Neural crest cell (in vitro differentiated cells): ENCODE measurements at regions not wholly inside any gene's neighbourhood (a gene's known extent, or its start where the extent isn't known, plus 50 kb on each side); places are given as distances from the start of the nearest gene placed in this dataset.
A peak's percentile ranks its signal among the peaks of the same experiment; 100 is the strongest.

Source experiments
- DNase-seq: peaks from one replicate; pipeline ENCODE4 v3.0.0; 2021; ENCODE audit warnings: low read depth, mixed read lengths, low spot score
- H3K27ac Mint-ChIP-seq: one replicate; pipeline ENCODE4 v1.8.0; 2021; ENCODE audit warnings: mild to moderate bottlenecking, mixed read lengths; ENCODE audit not compliant: unreplicated experiment
- H3K27me3 Mint-ChIP-seq: 2 replicates; pipeline ENCODE4 v1.8.0; 2021; ENCODE audit warnings: low read depth, mild to moderate bottlenecking, mixed read lengths
- H3K36me3 Mint-ChIP-seq: 2 replicates; pipeline ENCODE4 v1.8.0; 2021; ENCODE audit warnings: low read depth, mild to moderate bottlenecking, mixed read lengths
- H3K4me1 Mint-ChIP-seq: 2 replicates; pipeline ENCODE4 v1.8.0; 2021; ENCODE audit warnings: mixed read lengths
- H3K4me3 Mint-ChIP-seq: one replicate; pipeline ENCODE4 v1.8.0; 2021; ENCODE audit warnings: mild to moderate bottlenecking, mixed read lengths
- H3K9me3 Mint-ChIP-seq: 2 replicates; pipeline ENCODE4 v1.8.0; 2021; ENCODE audit warnings: mixed read lengths
- TF ChIP-seq, protein P1 (sequence below): fragments of 200-600 bp; sonication (generic); conservative IDR thresholded peaks from 2 replicates; pipeline ENCODE4 v1.5.0; 2021; ENCODE audit warnings: antibody characterized with exemption, mild to moderate bottlenecking

DNA sequence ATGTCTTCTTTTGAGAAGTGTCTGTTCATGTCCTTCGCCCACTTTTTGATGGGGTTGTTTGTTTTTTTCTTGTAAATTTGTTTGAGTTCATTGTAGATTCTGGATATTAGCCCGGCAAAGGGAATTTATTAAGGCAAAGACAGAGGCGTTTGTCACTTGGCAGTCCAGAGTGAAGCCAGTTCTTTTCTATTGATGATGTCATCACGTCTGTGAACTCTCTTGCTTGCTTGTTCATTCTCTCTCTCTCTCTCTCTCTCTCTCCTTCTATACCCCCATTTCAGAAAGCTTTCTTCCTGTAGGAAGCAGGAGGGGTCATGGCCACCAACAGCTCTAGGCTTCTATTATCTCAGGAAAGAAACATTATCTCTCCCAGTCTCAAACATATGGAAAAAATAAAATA lies 291.3 kb downstream of the OMA1 start:
- H3K27ac Mint-ChIP-seq = no peak overlapping the region

DNA sequence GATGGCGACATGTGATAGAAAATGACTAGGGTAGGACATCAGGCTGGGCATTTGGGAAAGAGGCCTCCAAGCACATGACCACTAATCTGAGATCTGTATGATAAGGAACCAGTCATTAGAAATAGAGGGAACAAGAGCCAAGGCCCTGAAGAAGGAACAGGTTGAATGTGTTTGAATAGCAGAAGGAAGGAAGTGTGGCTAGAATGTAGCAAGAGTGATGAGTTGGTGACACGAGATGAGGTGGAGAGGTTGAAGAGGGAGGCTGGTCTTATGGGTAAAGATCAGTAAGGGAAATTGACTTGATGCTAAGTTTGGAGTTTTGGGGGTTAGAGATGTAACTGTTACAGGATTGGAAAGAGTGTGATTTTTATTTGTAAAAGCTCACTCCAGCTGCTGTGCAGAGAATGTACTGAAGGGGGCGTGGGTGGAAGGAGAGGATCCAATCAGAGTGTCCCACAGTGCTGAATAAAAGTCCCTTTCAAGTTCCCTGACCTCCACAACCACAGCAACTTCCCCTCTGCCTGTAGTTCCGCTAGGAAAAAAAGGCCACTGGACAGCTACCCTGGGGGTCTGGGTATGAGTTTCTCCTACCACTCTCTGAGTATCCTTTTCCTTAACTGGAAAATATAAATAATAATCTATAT lies 295.0 kb downstream of the OMA1 start:
- peaks cover 16% of the 10 kb centered on the region for H3K27me3 Mint-ChIP-seq
- TF ChIP-seq, protein P1, sequence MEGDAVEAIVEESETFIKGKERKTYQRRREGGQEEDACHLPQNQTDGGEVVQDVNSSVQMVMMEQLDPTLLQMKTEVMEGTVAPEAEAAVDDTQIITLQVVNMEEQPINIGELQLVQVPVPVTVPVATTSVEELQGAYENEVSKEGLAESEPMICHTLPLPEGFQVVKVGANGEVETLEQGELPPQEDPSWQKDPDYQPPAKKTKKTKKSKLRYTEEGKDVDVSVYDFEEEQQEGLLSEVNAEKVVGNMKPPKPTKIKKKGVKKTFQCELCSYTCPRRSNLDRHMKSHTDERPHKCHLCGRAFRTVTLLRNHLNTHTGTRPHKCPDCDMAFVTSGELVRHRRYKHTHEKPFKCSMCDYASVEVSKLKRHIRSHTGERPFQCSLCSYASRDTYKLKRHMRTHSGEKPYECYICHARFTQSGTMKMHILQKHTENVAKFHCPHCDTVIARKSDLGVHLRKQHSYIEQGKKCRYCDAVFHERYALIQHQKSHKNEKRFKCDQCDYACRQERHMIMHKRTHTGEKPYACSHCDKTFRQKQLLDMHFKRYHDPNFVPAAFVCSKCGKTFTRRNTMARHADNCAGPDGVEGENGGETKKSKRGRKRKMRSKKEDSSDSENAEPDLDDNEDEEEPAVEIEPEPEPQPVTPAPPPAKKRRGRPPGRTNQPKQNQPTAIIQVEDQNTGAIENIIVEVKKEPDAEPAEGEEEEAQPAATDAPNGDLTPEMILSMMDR = peak; percentile 58
- peak overlapping the region; percentile 85 for H3K4me3 Mint-ChIP-seq
- DNase-seq = peak; percentile 66
- H3K9me3 Mint-ChIP-seq = no peaks in the 10 kb centered on the region
- H3K27ac Mint-ChIP-seq = no peak overlapping the region
- H3K4me1 Mint-ChIP-seq = peaks cover 35% of the 10 kb centered on the region
- H3K36me3 Mint-ChIP-seq = no peaks in the 10 kb centered on the region

More for the DNA sequence above, 291.3 kb downstream of the OMA1 start:
- H3K4me3 Mint-ChIP-seq = no peak overlapping the region
- peaks cover 1% of the 10 kb centered on the region for H3K27me3 Mint-ChIP-seq
- H3K9me3 Mint-ChIP-seq = no peaks in the 10 kb centered on the region
- TF ChIP-seq, protein P1 = no peak
- H3K4me1 Mint-ChIP-seq = peaks cover 21% of the 10 kb centered on the region
- no peaks in the 10 kb centered on the region for H3K36me3 Mint-ChIP-seq
- no peak for DNase-seq

DNA sequence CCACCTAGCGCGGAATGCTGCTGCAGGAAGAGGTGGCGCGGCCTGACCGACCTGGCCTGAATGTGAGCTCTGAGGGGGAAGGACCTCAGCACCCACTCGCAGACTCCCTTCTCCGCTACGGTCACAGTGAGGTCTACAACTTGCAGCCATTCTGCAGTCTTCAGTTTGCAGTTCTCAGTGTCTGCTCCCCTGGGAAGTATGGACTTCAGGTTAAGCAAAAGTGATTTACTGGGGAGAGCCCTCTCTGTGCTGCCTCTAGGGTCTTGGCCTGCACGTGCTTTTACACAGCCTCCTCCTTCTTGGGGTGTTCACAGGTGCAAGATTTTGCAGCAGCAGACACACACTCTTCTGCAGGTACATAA lies 296.0 kb downstream of the OMA1 start:
- no peak for DNase-seq
- Mint-ChIP-seq H3K27me3 (peaks cover 19% of the 10 kb centered on the region), H3K27ac (no peak overlapping the region), H3K9me3 (no peaks in the 10 kb centered on the region), H3K4me3 (peak overlapping the region; percentile 99), H3K4me1 (peaks cover 38% of the 10 kb centered on the region), H3K36me3 (no peaks in the 10 kb centered on the region)
- TF ChIP-seq, protein P1 = no peak

DNA sequence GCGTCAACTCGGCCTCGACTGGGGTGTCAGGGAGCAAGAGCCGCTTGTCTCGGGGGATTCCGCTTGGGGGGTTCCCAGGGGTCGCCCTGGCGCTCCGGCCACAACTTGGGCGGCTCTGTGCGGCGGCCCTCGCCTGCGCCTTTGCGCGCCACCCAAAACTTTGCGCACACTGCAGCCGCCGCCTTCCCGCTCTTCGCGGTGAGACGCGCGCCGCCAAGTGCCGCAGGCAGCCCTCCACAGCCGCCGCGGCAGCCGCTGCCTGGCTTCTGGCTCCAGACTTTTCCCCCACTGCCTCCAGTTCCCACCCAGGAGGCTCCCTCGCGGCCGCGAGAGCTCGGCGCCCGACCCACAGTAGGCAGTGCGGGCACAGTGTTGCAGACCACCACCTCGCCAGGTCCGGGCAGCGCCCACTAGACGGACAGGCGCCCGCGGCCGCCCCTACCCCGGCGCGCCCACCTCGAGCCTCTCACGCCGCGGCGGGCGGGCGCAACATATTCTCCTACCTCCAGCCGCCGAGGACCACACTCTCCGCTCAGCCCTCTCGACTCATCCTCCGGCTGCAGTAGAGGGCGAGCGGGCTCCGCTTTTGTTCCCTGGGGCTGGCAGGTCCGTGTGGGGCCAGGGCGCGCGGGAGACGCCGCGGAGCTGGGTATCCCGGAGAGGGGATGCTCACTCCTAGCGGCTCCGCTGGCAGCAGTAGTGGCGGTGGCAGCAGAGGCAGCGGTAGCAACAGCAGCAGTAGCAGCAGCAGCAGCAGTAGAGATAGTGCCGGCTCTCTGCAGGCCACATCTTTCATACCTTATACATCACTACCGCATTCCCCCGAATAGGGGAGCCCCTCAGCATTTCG lies 296.6 kb downstream of the OMA1 start:
- H3K9me3 Mint-ChIP-seq = no peaks in the 10 kb centered on the region
- H3K4me1 Mint-ChIP-seq = peaks cover 38% of the 10 kb centered on the region
- no peak overlapping the region for H3K27ac Mint-ChIP-seq
- H3K36me3 Mint-ChIP-seq = no peaks in the 10 kb centered on the region
- peak overlapping the region; percentile 99 for H3K4me3 Mint-ChIP-seq
- TF ChIP-seq, protein P1 = no peak
- H3K27me3 Mint-ChIP-seq = peaks cover 19% of the 10 kb centered on the region
- peak; percentile 57 for DNase-seq

DNA sequence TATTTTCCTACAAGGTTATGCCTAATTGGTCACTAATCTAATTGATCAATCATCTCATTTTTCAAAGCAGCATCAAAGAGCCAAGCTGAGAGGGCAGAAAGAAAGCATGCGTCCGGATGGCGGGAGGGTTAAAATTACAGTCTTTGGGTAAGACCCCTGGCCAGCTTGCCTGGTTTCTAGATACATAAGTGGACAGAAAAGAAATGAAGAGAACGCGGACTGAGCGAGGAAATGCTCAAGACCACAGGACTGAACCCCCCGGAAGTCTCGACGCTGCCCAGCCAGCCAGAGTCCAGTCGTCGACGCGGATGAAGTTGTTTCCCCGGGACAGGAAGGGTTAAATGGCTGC lies 297.2 kb downstream of the OMA1 start:
- no peaks in the 10 kb centered on the region for H3K36me3 Mint-ChIP-seq
- H3K27me3 Mint-ChIP-seq = peaks cover 19% of the 10 kb centered on the region
- H3K9me3 Mint-ChIP-seq = no peaks in the 10 kb centered on the region
- TF ChIP-seq, protein P1 = no peak
- H3K4me3 Mint-ChIP-seq = peak overlapping the region; percentile 99
- H3K27ac Mint-ChIP-seq = peak overlapping the region; percentile 91
- DNase-seq = no peak
- H3K4me1 Mint-ChIP-seq = peaks cover 38% of the 10 kb centered on the region
